OCI-LY3 (cell line): ENCODE measurements at regions not wholly inside any gene's neighbourhood (a gene's known extent, or its start where the extent isn't known, plus 50 kb on each side); places are given as distances from the start of the nearest gene placed in this dataset.

Source experiments
- H2AFZ ChIP-seq: fragments of 200-600, 300-600 bp; shearing (Covaris generic); 2 replicates; pipeline ENCODE4 v1.6.0; 2014; ENCODE audit warnings: antibody characterized with exemption, low read depth, low read length
- H3K27ac ChIP-seq: fragments of 200-600, 300-600 bp; sonication (generic); 2 replicates; pipeline ENCODE4 v1.5.1; 2014; ENCODE audit warnings: mild to moderate bottlenecking, low read length, moderate library complexity, mixed read lengths
- H3K27me3 ChIP-seq: fragments of 200-600, 300-600 bp; sonication (generic); 2 replicates; pipeline ENCODE4 v1.6.1; 2014; ENCODE audit warnings: low read depth, low read length, mixed read lengths
- H3K36me3 ChIP-seq: fragments of 200-600, 300-600 bp; sonication (generic); replicated peaks from 2 replicates; pipeline ENCODE3; 2014; ENCODE audit warnings: low read depth, low read length, mixed read lengths
- H3K4me1 ChIP-seq: fragments of 300-600, 200-600 bp; sonication (generic); 2 replicates; pipeline ENCODE4 v1.6.1; 2014; ENCODE audit warnings: low read length, mixed read lengths
- H3K4me2 ChIP-seq: fragments of 200-600, 300-600 bp; sonication (generic); 2 replicates; pipeline ENCODE4 v1.6.1; 2014; ENCODE audit warnings: low read length, mixed read lengths
- H3K4me3 ChIP-seq: fragments of 300-600, 200-600 bp; sonication (generic); 2 replicates; pipeline ENCODE4 v1.5.1; 2014; ENCODE audit warnings: antibody characterized with exemption, mild to moderate bottlenecking, low read length, moderate library complexity
- H3K79me2 ChIP-seq: fragments of 300-600, 200-600 bp; shearing (Covaris generic); 2 replicates; pipeline ENCODE4 v1.6.1; 2014; ENCODE audit warnings: mild to moderate bottlenecking, low read length, mixed read lengths
- H3K9ac ChIP-seq: fragments of 300-600, 200-600 bp; shearing (Covaris generic); 2 replicates; pipeline ENCODE4 v1.6.0; 2014; ENCODE audit warnings: mild to moderate bottlenecking, low read length, moderate library complexity
- H3K9me3 ChIP-seq: fragments of 200-600, 300-600 bp; shearing (Covaris generic); 2 replicates; pipeline ENCODE4 v1.6.1; 2014; ENCODE audit warnings: low read length, mixed read lengths; ENCODE audit not compliant: insufficient read depth
- H4K20me1 ChIP-seq: fragments of 200-600, 300-600 bp; sonication (generic); 2 replicates; pipeline ENCODE4 v1.6.1; 2016; ENCODE audit warnings: low read length, mixed read lengths; ENCODE audit not compliant: insufficient read depth
- CTCF ChIP-seq: fragments of 200-600, 300-600 bp; sonication (generic); IDR thresholded peaks from 2 replicates; pipeline ENCODE4 v1.5.1; 2014; ENCODE audit warnings: antibody characterized with exemption, low read length, low read depth
- EZH2phosphoT487 ChIP-seq: fragments of 200-600 bp; shearing (Covaris generic); IDR thresholded peaks from 2 replicates; pipeline ENCODE4 v1.6.1; 2018; ENCODE audit warnings: antibody characterized with exemption, mixed run types, low read depth

- TF ChIP-seq EZH2phosphoT487 (no peak), CTCF (no peak)
- Histone ChIP-seq H3K4me2 (no peak overlapping the region), H3K4me1 (no peaks in the 10 kb centered on the region), H3K27ac (no peak overlapping the region), H3K9me3 (no peaks in the 10 kb centered on the region), H3K27me3 (no peaks in the 10 kb centered on the region), H3K79me2 (no peaks in the 10 kb centered on the region), H3K9ac (no peak overlapping the region), H3K4me3 (no peak overlapping the region), H3K36me3 (no peaks in the 10 kb centered on the region), H4K20me1 (no peaks in the 10 kb centered on the region), H2AFZ (no peak overlapping the region)
Measured at GRCh38 chr2:208594642-208595385, 188.2 kb downstream of the PTH2R start.

- Histone ChIP-seq H3K36me3 (no peaks in the 10 kb centered on the region), H3K9me3 (no peaks in the 10 kb centered on the region), H3K79me2 (no peaks in the 10 kb centered on the region), H3K9ac (no peak overlapping the region), H3K4me3 (no peak overlapping the region), H3K4me1 (peaks cover 7% of the 10 kb centered on the region), H4K20me1 (no peaks in the 10 kb centered on the region), H3K27me3 (no peaks in the 10 kb centered on the region), H3K27ac (no peak overlapping the region), H2AFZ (no peak overlapping the region), H3K4me2 (no peak overlapping the region)
- no peak for TF ChIP-seq CTCF
- no peak for TF ChIP-seq EZH2phosphoT487
Measured at GRCh38 chr2:208595386-208596275, 189.0 kb downstream of the PTH2R start.

- Histone ChIP-seq H3K27me3 (no peaks in the 10 kb centered on the region), H3K27ac (no peak overlapping the region), H2AFZ (no peak overlapping the region), H4K20me1 (no peaks in the 10 kb centered on the region), H3K4me3 (no peak overlapping the region), H3K9me3 (no peaks in the 10 kb centered on the region), H3K4me1 (no peaks in the 10 kb centered on the region), H3K9ac (no peak overlapping the region), H3K36me3 (no peaks in the 10 kb centered on the region), H3K4me2 (no peak overlapping the region), H3K79me2 (no peaks in the 10 kb centered on the region)
- TF ChIP-seq EZH2phosphoT487 (no peak), CTCF (no peak)
Measured at GRCh38 chr2:208607694-208608093, 201.1 kb downstream of the PTH2R start.

- Histone ChIP-seq H3K9me3 (no peaks in the 10 kb centered on the region), H4K20me1 (no peaks in the 10 kb centered on the region), H3K9ac (no peak overlapping the region), H3K36me3 (no peaks in the 10 kb centered on the region), H3K4me1 (no peaks in the 10 kb centered on the region), H3K27ac (no peak overlapping the region), H3K4me3 (no peak overlapping the region), H3K4me2 (no peak overlapping the region), H2AFZ (peak overlapping the region; percentile 60; the same call in 1 of the 2 replicates), H3K27me3 (no peaks in the 10 kb centered on the region), H3K79me2 (no peaks in the 10 kb centered on the region)
- no peak for TF ChIP-seq EZH2phosphoT487
- no peak for TF ChIP-seq CTCF
Measured at GRCh38 chr2:208608122-208608835, 201.7 kb downstream of the PTH2R start.
